GM23338 (cell line): ENCODE measurements at regions not wholly inside any gene's neighbourhood (a gene's known extent, or its start where the extent isn't known, plus 50 kb on each side); places are given as distances from the start of the nearest gene placed in this dataset.

ENCODE experiments used
- ATAC-seq: fragments of 200-7000 bp; cut with Tn5 transposase; 3 replicates; pipeline ENCODE4 v1.9.1; 2020
- DNase-seq: peaks from one replicate; pipeline ENCODE4 v3.0.0-alpha.2; 2015; ENCODE audit warnings: low spot score
- H2AFZ ChIP-seq: fragments of 200-600 bp; sonication (generic); 2 replicates; pipeline ENCODE4 v1.8.0; 2016; ENCODE audit warnings: antibody characterized with exemption, mild to moderate bottlenecking, moderate library complexity
- H3F3A ChIP-seq: fragments of 200-600 bp; sonication (generic); replicated peaks from 2 replicates; pipeline ENCODE4 v1.8.0; 2017; ENCODE audit warnings: antibody characterized with exemption, mixed run types, low read depth
- H3K27ac ChIP-seq: fragments of 200-600 bp; sonication (generic); 2 replicates; pipeline ENCODE4 v1.6.1; 2016; ENCODE audit warnings: low read depth
- H3K27me3 ChIP-seq: fragments of 200-600 bp; sonication (generic); 2 replicates; pipeline ENCODE4 v1.8.0; 2016; ENCODE audit warnings: mild to moderate bottlenecking, mixed run types, moderate library complexity; ENCODE audit not compliant: insufficient read depth
- H3K36me3 ChIP-seq: fragments of 200-600 bp; sonication (generic); 2 replicates; pipeline ENCODE4 v1.8.0; 2016; ENCODE audit warnings: mild to moderate bottlenecking; ENCODE audit not compliant: insufficient read depth
- H3K4me1 ChIP-seq: fragments of 200-600 bp; sonication (generic); 2 replicates; pipeline ENCODE4 v1.8.0; 2016; ENCODE audit warnings: mild to moderate bottlenecking, moderate library complexity; ENCODE audit not compliant: insufficient read depth
- H3K4me2 ChIP-seq: fragments of 200-600 bp; sonication (generic); 2 replicates; pipeline ENCODE4 v1.7.1; 2017; ENCODE audit warnings: mixed run types
- H3K4me3 ChIP-seq: fragments of 200-600 bp; sonication (generic); 2 replicates; pipeline ENCODE4 v1.6.1; 2016; ENCODE audit warnings: mixed run types
- H3K79me2 ChIP-seq: fragments of 200-600 bp; sonication (generic); replicated peaks from 2 replicates; pipeline ENCODE4 v1.8.0; 2017; ENCODE audit warnings: mild to moderate bottlenecking; ENCODE audit not compliant: insufficient read depth
- H3K9me2 ChIP-seq: fragments of 200-600 bp; sonication (generic); 2 replicates; pipeline ENCODE4 v1.8.0; 2017; ENCODE audit not compliant: insufficient read depth
- H4K20me1 ChIP-seq: fragments of 200-600 bp; sonication (generic); replicated peaks from 2 replicates; pipeline ENCODE4 v1.8.0; 2017; ENCODE audit warnings: mild to moderate bottlenecking; ENCODE audit not compliant: insufficient read depth
- H3K27ac Mint-ChIP-seq: 2 replicates; pipeline ENCODE4 v1.8.0; 2020; ENCODE audit warnings: inconsistent platforms, mild to moderate bottlenecking, moderate library complexity, mixed read lengths
- H3K27me3 Mint-ChIP-seq: 3 replicates; pipeline ENCODE4 v1.8.0; 2022; ENCODE audit warnings: low read depth, mild to moderate bottlenecking, moderate library complexity, mixed read lengths, inconsistent platforms; ENCODE audit not compliant: insufficient read depth, poor library complexity
- H3K36me3 Mint-ChIP-seq: 3 replicates; pipeline ENCODE4 v1.8.0; 2021; ENCODE audit warnings: low read depth, mild to moderate bottlenecking, inconsistent platforms, moderate library complexity, mixed read lengths
- H3K4me1 Mint-ChIP-seq: 3 replicates; pipeline ENCODE4 v1.8.0; 2020; ENCODE audit warnings: mild to moderate bottlenecking, inconsistent platforms, mixed read lengths
- H3K4me3 Mint-ChIP-seq: 3 replicates; pipeline ENCODE4 v1.8.0; 2021; ENCODE audit warnings: moderate library complexity, mild to moderate bottlenecking, inconsistent platforms, mixed read lengths
- H3K9me3 Mint-ChIP-seq: 3 replicates; pipeline ENCODE4 v1.8.0; 2020; ENCODE audit warnings: moderate library complexity, mild to moderate bottlenecking, inconsistent platforms, mixed read lengths
- CTCF ChIP-seq, 2 experiments: fragments of 200-600 bp in 1 of 2; sonication (generic) in 1 of 2; conservative IDR thresholded peaks; 2 replicates each; pipeline versions ENCODE4 v1.5.1 to v1.6.1; 2016 to 2017; ENCODE audit warnings: antibody characterized with exemption in 2 of 2, low read depth in 2 of 2, mild to moderate bottlenecking in 2 of 2, moderate library complexity in 1 of 2
- EZH2 ChIP-seq: fragments of 200-600 bp; sonication (generic); IDR thresholded peaks from one replicate; pipeline ENCODE4 v1.8.0; 2017; ENCODE audit warnings: antibody characterized with exemption, mild to moderate bottlenecking, low read depth; ENCODE audit not compliant: unreplicated experiment
- EZH2phosphoT487 ChIP-seq: fragments of 200-600 bp; sonication (generic); IDR thresholded peaks from one replicate; pipeline ENCODE4 v1.8.1; 2018; ENCODE audit warnings: antibody characterized with exemption; ENCODE audit not compliant: unreplicated experiment
- NANOG ChIP-seq: IDR thresholded peaks from 2 replicates; pipeline ENCODE4 v1.6.1; 2016; ENCODE audit warnings: antibody characterized with exemption, borderline replicate concordance
- STAT1 ChIP-seq: IDR thresholded peaks from one replicate; pipeline ENCODE4 v1.6.1; 2016; ENCODE audit warnings: antibody characterized with exemption; ENCODE audit not compliant: unreplicated experiment
- ZNF114 ChIP-seq: fragments of 250-450 bp; sonication (Bioruptor Pico); IDR thresholded peaks from 2 replicates; pipeline ENCODE4 v1.5.0; 2020; ENCODE audit warnings: mild to moderate bottlenecking, moderate library complexity
- ZNF331 ChIP-seq: fragments of 250-450 bp; sonication (Bioruptor Pico); IDR thresholded peaks from 2 replicates; pipeline ENCODE4 v1.5.0; 2020; ENCODE audit warnings: low read depth, mild to moderate bottlenecking, moderate library complexity
- TF ChIP-seq, protein P1 (sequence below): IDR thresholded peaks from 2 replicates; pipeline ENCODE4 v1.6.1; 2016; ENCODE audit warnings: antibody characterized with exemption
- TF ChIP-seq, protein P2 (sequence below): fragments of 250-450 bp; sonication (Bioruptor Pico); IDR thresholded peaks from 2 replicates; pipeline ENCODE4 v1.5.0; 2020; ENCODE audit warnings: mild to moderate bottlenecking, moderate library complexity

DNA sequence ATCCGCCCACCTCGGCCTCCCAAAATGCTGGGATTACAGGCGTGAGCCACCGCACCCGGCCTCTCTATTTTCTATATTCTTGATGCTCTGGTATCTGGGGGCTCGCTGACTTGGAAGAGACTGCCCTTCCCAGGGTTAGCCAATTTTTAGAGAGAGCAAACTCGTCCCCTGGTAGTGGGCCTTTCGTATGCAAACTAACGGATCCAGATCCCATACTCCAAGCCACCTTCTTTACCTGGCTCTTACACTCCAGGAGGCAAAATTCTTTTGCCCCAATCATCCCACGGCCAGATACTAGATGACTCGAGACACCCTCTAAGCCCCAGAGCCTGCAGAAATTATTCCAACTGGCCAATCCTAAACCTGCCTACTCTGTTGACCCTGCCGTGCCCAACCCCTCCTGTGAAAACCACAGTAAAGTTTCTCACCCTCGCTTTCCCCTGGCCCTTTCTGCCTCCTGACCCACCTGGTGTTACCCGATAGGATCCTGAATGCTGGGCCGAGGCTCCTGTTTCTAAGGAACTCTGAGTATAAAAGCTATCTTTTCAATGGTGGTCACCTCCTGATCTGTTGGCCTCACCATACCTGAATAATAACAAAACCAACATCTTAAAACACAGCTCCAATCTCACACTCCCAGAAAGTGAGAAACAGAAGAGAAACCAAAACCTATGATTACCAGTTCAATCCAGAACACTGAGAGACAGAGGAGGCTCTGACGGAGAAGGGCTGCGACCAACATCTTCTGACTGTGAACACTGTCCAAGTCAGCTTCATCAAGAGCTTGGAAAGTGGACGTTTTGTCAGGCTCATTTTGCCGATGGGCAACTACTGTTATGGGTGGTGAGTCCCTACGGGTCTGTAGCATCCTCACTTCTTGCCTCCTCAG is 57.6 kb upstream of the ZNF532 start:
- ATAC-seq (peak; percentile 72), DNase-seq (no peak)
- H3K4me2 ChIP-seq: no peak overlapping the region; the same call in 1 of the 2 replicates
- peaks cover 7% of the 10 kb centered on the region for H3F3A ChIP-seq
- H3K9me2 ChIP-seq: peaks cover 10% of the 10 kb centered on the region
- peaks cover 15% of the 10 kb centered on the region for H3K36me3 Mint-ChIP-seq
- H3K79me2 ChIP-seq: no peaks in the 10 kb centered on the region
- peaks cover 10% of the 10 kb centered on the region for H3K9me3 Mint-ChIP-seq
- H3K4me3 Mint-ChIP-seq: no peak overlapping the region
- H3K4me1 Mint-ChIP-seq: peaks cover 40% of the 10 kb centered on the region
- no peaks in the 10 kb centered on the region for H3K27me3 ChIP-seq
- peaks cover 10% of the 10 kb centered on the region for H3K27me3 Mint-ChIP-seq
- H3K27ac Mint-ChIP-seq: peak overlapping the region; percentile 28
- H2AFZ ChIP-seq: peak overlapping the region; percentile 19; the same call in 1 of the 2 replicates
- no peak for TF ChIP-seq CTCF (conservative IDR thresholded peaks at IDR 0.05; ENCODE audit: low read depth in 2 of 2)
- no peak for TF ChIP-seq STAT1
- TF ChIP-seq, protein P1, sequence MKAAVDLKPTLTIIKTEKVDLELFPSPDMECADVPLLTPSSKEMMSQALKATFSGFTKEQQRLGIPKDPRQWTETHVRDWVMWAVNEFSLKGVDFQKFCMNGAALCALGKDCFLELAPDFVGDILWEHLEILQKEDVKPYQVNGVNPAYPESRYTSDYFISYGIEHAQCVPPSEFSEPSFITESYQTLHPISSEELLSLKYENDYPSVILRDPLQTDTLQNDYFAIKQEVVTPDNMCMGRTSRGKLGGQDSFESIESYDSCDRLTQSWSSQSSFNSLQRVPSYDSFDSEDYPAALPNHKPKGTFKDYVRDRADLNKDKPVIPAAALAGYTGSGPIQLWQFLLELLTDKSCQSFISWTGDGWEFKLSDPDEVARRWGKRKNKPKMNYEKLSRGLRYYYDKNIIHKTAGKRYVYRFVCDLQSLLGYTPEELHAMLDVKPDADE: no peak
- TF ChIP-seq NANOG: no peak
- TF ChIP-seq ZNF331: no peak
- no peak for TF ChIP-seq ZNF114 (CRISPR knock-in tag)
- no peak for TF ChIP-seq EZH2phosphoT487
- TF ChIP-seq EZH2: no peak
- TF ChIP-seq, protein P2, sequence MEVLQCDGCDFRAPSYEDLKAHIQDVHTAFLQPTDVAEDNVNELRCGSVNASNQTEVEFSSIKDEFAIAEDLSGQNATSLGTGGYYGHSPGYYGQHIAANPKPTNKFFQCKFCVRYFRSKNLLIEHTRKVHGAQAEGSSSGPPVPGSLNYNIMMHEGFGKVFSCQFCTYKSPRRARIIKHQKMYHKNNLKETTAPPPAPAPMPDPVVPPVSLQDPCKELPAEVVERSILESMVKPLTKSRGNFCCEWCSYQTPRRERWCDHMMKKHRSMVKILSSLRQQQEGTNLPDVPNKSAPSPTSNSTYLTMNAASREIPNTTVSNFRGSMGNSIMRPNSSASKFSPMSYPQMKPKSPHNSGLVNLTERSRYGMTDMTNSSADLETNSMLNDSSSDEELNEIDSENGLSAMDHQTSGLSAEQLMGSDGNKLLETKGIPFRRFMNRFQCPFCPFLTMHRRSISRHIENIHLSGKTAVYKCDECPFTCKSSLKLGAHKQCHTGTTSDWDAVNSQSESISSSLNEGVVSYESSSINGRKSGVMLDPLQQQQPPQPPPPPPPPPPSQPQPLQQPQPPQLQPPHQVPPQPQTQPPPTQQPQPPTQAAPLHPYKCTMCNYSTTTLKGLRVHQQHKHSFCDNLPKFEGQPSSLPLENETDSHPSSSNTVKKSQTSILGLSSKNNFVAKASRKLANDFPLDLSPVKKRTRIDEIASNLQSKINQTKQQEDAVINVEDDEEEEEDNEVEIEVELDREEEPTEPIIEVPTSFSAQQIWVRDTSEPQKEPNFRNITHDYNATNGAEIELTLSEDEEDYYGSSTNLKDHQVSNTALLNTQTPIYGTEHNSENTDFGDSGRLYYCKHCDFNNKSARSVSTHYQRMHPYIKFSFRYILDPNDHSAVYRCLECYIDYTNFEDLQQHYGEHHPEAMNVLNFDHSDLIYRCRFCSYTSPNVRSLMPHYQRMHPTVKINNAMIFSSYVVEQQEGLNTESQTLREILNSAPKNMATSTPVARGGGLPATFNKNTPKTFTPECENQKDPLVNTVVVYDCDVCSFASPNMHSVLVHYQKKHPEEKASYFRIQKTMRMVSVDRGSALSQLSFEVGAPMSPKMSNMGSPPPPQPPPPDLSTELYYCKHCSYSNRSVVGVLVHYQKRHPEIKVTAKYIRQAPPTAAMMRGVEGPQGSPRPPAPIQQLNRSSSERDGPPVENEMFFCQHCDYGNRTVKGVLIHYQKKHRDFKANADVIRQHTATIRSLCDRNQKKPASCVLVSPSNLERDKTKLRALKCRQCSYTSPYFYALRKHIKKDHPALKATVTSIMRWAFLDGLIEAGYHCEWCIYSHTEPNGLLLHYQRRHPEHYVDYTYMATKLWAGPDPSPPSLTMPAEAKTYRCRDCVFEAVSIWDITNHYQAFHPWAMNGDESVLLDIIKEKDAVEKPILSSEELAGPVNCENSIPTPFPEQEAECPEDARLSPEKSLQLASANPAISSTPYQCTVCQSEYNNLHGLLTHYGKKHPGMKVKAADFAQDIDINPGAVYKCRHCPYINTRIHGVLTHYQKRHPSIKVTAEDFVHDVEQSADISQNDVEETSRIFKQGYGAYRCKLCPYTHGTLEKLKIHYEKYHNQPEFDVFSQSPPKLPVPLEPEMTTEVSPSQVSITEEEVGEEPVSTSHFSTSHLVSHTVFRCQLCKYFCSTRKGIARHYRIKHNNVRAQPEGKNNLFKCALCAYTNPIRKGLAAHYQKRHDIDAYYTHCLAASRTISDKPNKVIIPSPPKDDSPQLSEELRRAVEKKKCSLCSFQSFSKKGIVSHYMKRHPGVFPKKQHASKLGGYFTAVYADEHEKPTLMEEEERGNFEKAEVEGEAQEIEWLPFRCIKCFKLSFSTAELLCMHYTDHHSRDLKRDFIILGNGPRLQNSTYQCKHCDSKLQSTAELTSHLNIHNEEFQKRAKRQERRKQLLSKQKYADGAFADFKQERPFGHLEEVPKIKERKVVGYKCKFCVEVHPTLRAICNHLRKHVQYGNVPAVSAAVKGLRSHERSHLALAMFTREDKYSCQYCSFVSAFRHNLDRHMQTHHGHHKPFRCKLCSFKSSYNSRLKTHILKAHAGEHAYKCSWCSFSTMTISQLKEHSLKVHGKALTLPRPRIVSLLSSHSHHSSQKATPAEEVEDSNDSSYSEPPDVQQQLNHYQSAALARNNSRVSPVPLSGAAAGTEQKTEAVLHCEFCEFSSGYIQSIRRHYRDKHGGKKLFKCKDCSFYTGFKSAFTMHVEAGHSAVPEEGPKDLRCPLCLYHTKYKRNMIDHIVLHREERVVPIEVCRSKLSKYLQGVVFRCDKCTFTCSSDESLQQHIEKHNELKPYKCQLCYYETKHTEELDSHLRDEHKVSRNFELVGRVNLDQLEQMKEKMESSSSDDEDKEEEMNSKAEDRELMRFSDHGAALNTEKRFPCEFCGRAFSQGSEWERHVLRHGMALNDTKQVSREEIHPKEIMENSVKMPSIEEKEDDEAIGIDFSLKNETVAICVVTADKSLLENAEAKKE: no peak
- no peak overlapping the region for H3K4me3 ChIP-seq
- no peaks in the 10 kb centered on the region for H4K20me1 ChIP-seq
- H3K36me3 ChIP-seq: no peaks in the 10 kb centered on the region
- H3K4me1 ChIP-seq: peaks cover 34% of the 10 kb centered on the region
- H3K27ac ChIP-seq: peak overlapping the region; percentile 88
